GM12864 (cell line): ENCODE measurements at regions not wholly inside any gene's neighbourhood (a gene's known extent, or its start where the extent isn't known, plus 50 kb on each side); places are given as distances from the start of the nearest gene placed in this dataset.

Source experiments
- DNase-seq: peaks from one replicate; pipeline ENCODE4 v3.0.0-alpha.2; 2011; ENCODE audit warnings: low read depth
- H3K4me3 ChIP-seq: 2 replicates; pipeline ENCODE4 v1.5.1; 2011; ENCODE audit warnings: mild to moderate bottlenecking, low read depth, low read length, control low read depth
- TF ChIP-seq, protein P1 (sequence below): IDR thresholded peaks from 2 replicates; pipeline ENCODE4 v1.5.1; 2011; ENCODE audit warnings: low read depth, mild to moderate bottlenecking, moderate library complexity, low read length, control low read depth, inconsistent platforms; ENCODE audit errors: missing control alignments

- no peak for DNase-seq
- TF ChIP-seq, protein P1, sequence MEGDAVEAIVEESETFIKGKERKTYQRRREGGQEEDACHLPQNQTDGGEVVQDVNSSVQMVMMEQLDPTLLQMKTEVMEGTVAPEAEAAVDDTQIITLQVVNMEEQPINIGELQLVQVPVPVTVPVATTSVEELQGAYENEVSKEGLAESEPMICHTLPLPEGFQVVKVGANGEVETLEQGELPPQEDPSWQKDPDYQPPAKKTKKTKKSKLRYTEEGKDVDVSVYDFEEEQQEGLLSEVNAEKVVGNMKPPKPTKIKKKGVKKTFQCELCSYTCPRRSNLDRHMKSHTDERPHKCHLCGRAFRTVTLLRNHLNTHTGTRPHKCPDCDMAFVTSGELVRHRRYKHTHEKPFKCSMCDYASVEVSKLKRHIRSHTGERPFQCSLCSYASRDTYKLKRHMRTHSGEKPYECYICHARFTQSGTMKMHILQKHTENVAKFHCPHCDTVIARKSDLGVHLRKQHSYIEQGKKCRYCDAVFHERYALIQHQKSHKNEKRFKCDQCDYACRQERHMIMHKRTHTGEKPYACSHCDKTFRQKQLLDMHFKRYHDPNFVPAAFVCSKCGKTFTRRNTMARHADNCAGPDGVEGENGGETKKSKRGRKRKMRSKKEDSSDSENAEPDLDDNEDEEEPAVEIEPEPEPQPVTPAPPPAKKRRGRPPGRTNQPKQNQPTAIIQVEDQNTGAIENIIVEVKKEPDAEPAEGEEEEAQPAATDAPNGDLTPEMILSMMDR = no peak
- no peak overlapping the region for H3K4me3 ChIP-seq
Observed at GRCh38 chr21:28791595-28792282, 200.9 kb downstream of the LTN1 start.

GRCh38 chr21:28790335-28790734 is 202.3 kb downstream of the LTN1 start:
- DNase-seq = no peak
- no peak overlapping the region for H3K4me3 ChIP-seq
- TF ChIP-seq, protein P1 = no peak

- TF ChIP-seq, protein P1 = no peak
- H3K4me3 ChIP-seq = no peak overlapping the region
- no peak for DNase-seq
Observed at GRCh38 chr21:28789523-28789922, 203.2 kb downstream of the LTN1 start.

DNA sequence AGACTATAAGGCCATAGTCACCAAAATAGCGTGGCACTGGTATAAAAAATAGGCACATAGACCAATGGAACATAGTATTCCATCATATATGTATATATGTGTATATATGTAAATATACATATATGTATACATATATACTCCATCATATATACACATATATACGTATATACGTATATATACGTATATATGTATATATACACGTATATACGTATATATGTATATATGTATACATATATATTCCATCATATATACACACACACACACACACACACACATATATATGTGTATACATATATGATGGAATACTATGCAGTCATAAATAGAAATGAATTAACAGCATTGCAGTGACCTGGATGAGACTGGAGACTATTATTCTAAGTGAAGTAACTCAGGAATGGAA is 204.6 kb downstream of the LTN1 start:
- TF ChIP-seq, protein P1 = no peak
- no peak overlapping the region for H3K4me3 ChIP-seq
- DNase-seq = no peak

GRCh38 chr21:28783641-28784185 is 209.0 kb downstream of the LTN1 start:
- TF ChIP-seq, protein P1 = no peak
- no peak overlapping the region for H3K4me3 ChIP-seq
- no peak for DNase-seq

- no peak for DNase-seq
- no peak overlapping the region for H3K4me3 ChIP-seq
- TF ChIP-seq, protein P1 = peak; percentile 59
Observed at GRCh38 chr21:28781602-28782276, 210.9 kb downstream of the LTN1 start.
